ENCODE measurements at regions not wholly inside any gene's neighbourhood (a gene's known extent, or its start where the extent isn't known, plus 50 kb on each side); places are given as distances from the start of the nearest gene placed in this dataset.

DNA sequence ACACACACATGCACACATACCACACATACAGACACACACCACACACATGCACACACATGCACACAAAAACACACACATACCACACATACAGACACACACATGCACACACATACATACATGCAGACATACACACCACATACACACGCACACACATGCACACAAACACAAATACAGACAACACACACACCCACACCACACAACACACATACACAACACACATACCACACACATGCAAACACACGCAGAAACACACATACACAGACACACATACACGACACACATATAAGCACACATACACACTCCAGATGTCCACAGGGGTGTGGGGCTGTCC is 60.1 kb upstream of the PPP2R2D start:
- Histone ChIP-seq H3K4me1 (ENCODE audit: low read length) (no peaks in the 10 kb centered on the region), H3K27ac (ENCODE audit: low read length) (no peak overlapping the region), H4K20me1 (ENCODE audit: insufficient read depth, low read length) (no peaks in the 10 kb centered on the region), H3K36me3 (replicated peaks; ENCODE audit: insufficient read depth, low read length) (no peaks in the 10 kb centered on the region), H3K9ac (ENCODE audit: low read length) (no peak overlapping the region), H3K4me2 (ENCODE audit: low read depth, low read length) (no peak overlapping the region), H3F3A (ENCODE audit: insufficient read depth, low read length) (no peaks in the 10 kb centered on the region), H2AFZ (ENCODE audit: low read length) (no peak overlapping the region), H3K9me2 (replicated peaks; ENCODE audit: insufficient read depth, low read length) (no peaks in the 10 kb centered on the region), H3K9me3 (replicated peaks; ENCODE audit: insufficient read depth, low read length) (no peaks in the 10 kb centered on the region), H3K79me2 (ENCODE audit: low read length) (no peaks in the 10 kb centered on the region), H3K4me3 (ENCODE audit: low read length) (no peak overlapping the region), H3K27me3 (replicated peaks; ENCODE audit: insufficient read depth, low read length) (peaks cover 13% of the 10 kb centered on the region)
- TF ChIP-seq EZH2phosphoT487 (IDR thresholded peaks at IDR 0.05; ENCODE audit: low read length), result no peak
- TF ChIP-seq CTCF (IDR thresholded peaks at IDR 0.05; ENCODE audit: low read length), result no peak
- no peak for TF ChIP-seq EZH2 (optimal IDR thresholded peaks at IDR 0.05; ENCODE audit: low read depth, low read length)
- no peak for DNase-seq

DNA sequence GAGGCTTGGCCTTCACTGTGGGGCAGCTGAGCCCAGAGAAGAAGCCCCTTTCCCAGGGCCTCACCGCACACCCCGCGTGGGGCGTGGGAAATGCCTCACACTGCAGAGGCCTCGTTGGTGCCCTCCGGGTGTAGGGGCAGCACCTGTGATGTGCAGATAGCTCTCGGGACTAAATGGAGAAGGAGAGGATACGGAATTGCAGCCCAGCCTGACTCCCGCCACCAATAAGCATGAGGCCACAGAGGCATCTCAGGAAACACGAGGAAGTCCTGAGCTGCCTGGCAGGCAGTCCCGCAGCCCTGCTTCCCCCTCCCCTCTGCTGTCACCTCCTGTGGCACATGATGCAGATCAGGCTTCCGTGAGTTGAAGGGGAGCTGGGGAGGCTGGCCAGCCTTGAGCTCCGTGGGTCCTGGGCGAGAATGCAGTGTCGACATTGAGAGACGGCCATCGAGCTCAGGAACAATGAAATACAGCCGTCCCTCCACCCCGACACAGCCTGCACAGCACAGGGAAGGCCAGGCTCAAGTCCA is 59.6 kb upstream of the PPP2R2D start:
- no peaks in the 10 kb centered on the region for H3K79me2 ChIP-seq (ENCODE audit: low read length)
- no peak for DNase-seq
- no peaks in the 10 kb centered on the region for H3F3A ChIP-seq (ENCODE audit: insufficient read depth, low read length)
- H3K9me3 ChIP-seq (replicated peaks; ENCODE audit: insufficient read depth, low read length), result no peaks in the 10 kb centered on the region
- no peak overlapping the region for H3K9ac ChIP-seq (ENCODE audit: low read length)
- no peak for TF ChIP-seq EZH2 (optimal IDR thresholded peaks at IDR 0.05; ENCODE audit: low read depth, low read length)
- no peak for TF ChIP-seq EZH2phosphoT487 (IDR thresholded peaks at IDR 0.05; ENCODE audit: low read length)
- no peak for TF ChIP-seq CTCF (IDR thresholded peaks at IDR 0.05; ENCODE audit: low read length)
- H2AFZ ChIP-seq (ENCODE audit: low read length), result no peak overlapping the region
- H3K27ac ChIP-seq (ENCODE audit: low read length), result no peak overlapping the region
- no peaks in the 10 kb centered on the region for H3K4me1 ChIP-seq (ENCODE audit: low read length)
- H3K4me2 ChIP-seq (ENCODE audit: low read depth, low read length), result no peak overlapping the region
- H3K36me3 ChIP-seq (replicated peaks; ENCODE audit: insufficient read depth, low read length), result no peaks in the 10 kb centered on the region
- H3K9me2 ChIP-seq (replicated peaks; ENCODE audit: insufficient read depth, low read length), result no peaks in the 10 kb centered on the region
- H3K27me3 ChIP-seq (replicated peaks; ENCODE audit: insufficient read depth, low read length), result peaks cover 14% of the 10 kb centered on the region
- no peaks in the 10 kb centered on the region for H4K20me1 ChIP-seq (ENCODE audit: insufficient read depth, low read length)
- no peak overlapping the region for H3K4me3 ChIP-seq (ENCODE audit: low read length)

DNA sequence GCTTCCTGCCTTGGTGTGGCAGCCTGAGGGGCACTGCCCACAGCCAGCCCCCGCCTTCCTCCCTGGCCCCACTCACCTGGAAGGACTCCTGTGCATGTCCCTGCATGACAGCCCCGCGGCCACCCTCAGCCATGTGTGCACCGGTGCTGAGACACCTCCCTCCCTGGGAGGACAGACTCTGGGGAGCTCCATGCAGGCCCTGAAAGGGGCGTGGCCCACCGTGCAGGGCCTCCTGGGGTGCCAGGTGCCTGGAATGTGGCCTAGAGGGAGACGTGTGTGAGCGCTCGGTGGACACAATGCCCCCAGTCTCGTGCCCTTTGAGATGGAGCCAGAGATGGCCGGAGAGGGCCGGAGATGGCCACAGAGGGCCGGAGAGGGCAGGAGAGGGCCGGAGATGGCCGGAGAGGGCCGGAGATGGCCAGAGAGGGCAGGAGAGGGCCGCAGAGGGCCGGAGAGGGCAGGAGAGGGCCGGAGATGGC is 59.1 kb upstream of the PPP2R2D start:
- H3K27me3 ChIP-seq (replicated peaks; ENCODE audit: insufficient read depth, low read length), result peaks cover 14% of the 10 kb centered on the region
- no peaks in the 10 kb centered on the region for H3K79me2 ChIP-seq (ENCODE audit: low read length)
- no peak overlapping the region for H3K4me3 ChIP-seq (ENCODE audit: low read length)
- H3K9me2 ChIP-seq (replicated peaks; ENCODE audit: insufficient read depth, low read length), result no peaks in the 10 kb centered on the region
- DNase-seq, result no peak
- no peak overlapping the region for H3K27ac ChIP-seq (ENCODE audit: low read length)
- TF ChIP-seq CTCF (IDR thresholded peaks at IDR 0.05; ENCODE audit: low read length) (no peak), EZH2 (optimal IDR thresholded peaks at IDR 0.05; ENCODE audit: low read depth, low read length) (no peak), EZH2phosphoT487 (IDR thresholded peaks at IDR 0.05; ENCODE audit: low read length) (no peak)
- no peaks in the 10 kb centered on the region for H3K9me3 ChIP-seq (replicated peaks; ENCODE audit: insufficient read depth, low read length)
- no peak overlapping the region for H2AFZ ChIP-seq (ENCODE audit: low read length)
- H3K4me1 ChIP-seq (ENCODE audit: low read length), result no peaks in the 10 kb centered on the region
- no peak overlapping the region for H3K9ac ChIP-seq (ENCODE audit: low read length)
- H3K4me2 ChIP-seq (ENCODE audit: low read depth, low read length), result no peak overlapping the region
- no peaks in the 10 kb centered on the region for H3F3A ChIP-seq (ENCODE audit: insufficient read depth, low read length)
- no peaks in the 10 kb centered on the region for H3K36me3 ChIP-seq (replicated peaks; ENCODE audit: insufficient read depth, low read length)
- H4K20me1 ChIP-seq (ENCODE audit: insufficient read depth, low read length), result no peaks in the 10 kb centered on the region

Measured in MM.1S (cell line).